OCI-LY1 (cell line): ENCODE measurements at regions not wholly inside any gene's neighbourhood (a gene's known extent, or its start where the extent isn't known, plus 50 kb on each side); places are given as distances from the start of the nearest gene placed in this dataset.

Experiments
- H2AFZ ChIP-seq: fragments of 200-600 bp; sonication (generic), shearing (Covaris generic); 2 replicates; pipeline ENCODE4 v1.6.0; 2014; ENCODE audit warnings: antibody characterized with exemption, mild to moderate bottlenecking, low read length
- H3F3A ChIP-seq: fragments of 200-600 bp; sonication (generic), shearing (Covaris generic); 2 replicates; pipeline ENCODE4 v1.6.0; 2014; ENCODE audit warnings: mild to moderate bottlenecking, antibody characterized with exemption, low read length, moderate library complexity; ENCODE audit not compliant: insufficient read depth
- H3K27ac ChIP-seq: fragments of 200-600 bp; sonication (generic); 2 replicates; pipeline ENCODE4 v1.5.1; 2014; ENCODE audit warnings: low read length, mixed run types, mild to moderate bottlenecking, low read depth; ENCODE audit not compliant: poor library complexity, severe bottlenecking
- H3K27me3 ChIP-seq: fragments of 200-600 bp; sonication (generic); 2 replicates; pipeline ENCODE4 v1.6.0; 2014; ENCODE audit warnings: antibody characterized with exemption, mild to moderate bottlenecking, low read length, moderate library complexity; ENCODE audit not compliant: insufficient read depth
- H3K36me3 ChIP-seq: fragments of 200-600 bp; sonication (generic); 2 replicates; pipeline ENCODE4 v1.6.1; 2014; ENCODE audit warnings: mild to moderate bottlenecking, antibody characterized with exemption, low read length, moderate library complexity, mixed read lengths; ENCODE audit not compliant: insufficient read depth
- H3K4me1 ChIP-seq: fragments of 200-600 bp; sonication (generic); 2 replicates; pipeline ENCODE4 v1.5.1; 2014; ENCODE audit warnings: mild to moderate bottlenecking, low read length, moderate library complexity; ENCODE audit not compliant: insufficient read depth, severe bottlenecking
- H3K4me2 ChIP-seq: fragments of 200-600 bp; sonication (generic), shearing (Covaris generic); 2 replicates; pipeline ENCODE4 v1.6.1; 2014; ENCODE audit warnings: low read length
- H3K4me3 ChIP-seq: fragments of 200-600 bp; sonication (generic); 2 replicates; pipeline ENCODE4 v1.5.1; 2014; ENCODE audit warnings: low read length, low read depth, mild to moderate bottlenecking, mixed read lengths; ENCODE audit not compliant: poor library complexity, severe bottlenecking
- H3K79me2 ChIP-seq: fragments of 200-600 bp; shearing (Covaris generic); 2 replicates; pipeline ENCODE4 v1.6.1; 2016; ENCODE audit warnings: mixed run types, low read length, mixed read lengths; ENCODE audit not compliant: insufficient read depth
- H3K9ac ChIP-seq: fragments of 200-600 bp; sonication (generic), shearing (Covaris generic); 2 replicates; pipeline ENCODE4 v1.6.1; 2014; ENCODE audit warnings: mild to moderate bottlenecking, low read length, mixed read lengths
- H3K9me2 ChIP-seq: fragments of 200-600 bp; sonication (generic), shearing (Covaris generic); 2 replicates; pipeline ENCODE4 v1.6.1; 2014; ENCODE audit warnings: low read depth, mild to moderate bottlenecking, low read length, mixed read lengths
- H3K9me3 ChIP-seq: fragments of 200-600 bp; shearing (Covaris generic); 2 replicates; pipeline ENCODE4 v1.6.1; 2014; ENCODE audit warnings: low read length, mixed read lengths
- H4K20me1 ChIP-seq: fragments of 200-600 bp; sonication (generic), shearing (Covaris generic); 2 replicates; pipeline ENCODE4 v1.6.0; 2016; ENCODE audit warnings: mild to moderate bottlenecking, low read length; ENCODE audit not compliant: insufficient read depth
- CTCF ChIP-seq: fragments of 200-600 bp; sonication (generic), shearing (Covaris generic); IDR thresholded peaks from 2 replicates; pipeline ENCODE4 v1.5.1; 2017; ENCODE audit warnings: mild to moderate bottlenecking, antibody characterized with exemption, low read length, moderate library complexity, mixed read lengths
- EZH2 ChIP-seq: fragments of 200-600 bp; sonication (generic), shearing (Covaris generic); IDR thresholded peaks from 2 replicates; pipeline ENCODE4 v1.8.0; 2017; ENCODE audit warnings: borderline replicate concordance, mixed run types, mild to moderate bottlenecking, antibody characterized with exemption, low read length, moderate library complexity, mixed read lengths

DNA sequence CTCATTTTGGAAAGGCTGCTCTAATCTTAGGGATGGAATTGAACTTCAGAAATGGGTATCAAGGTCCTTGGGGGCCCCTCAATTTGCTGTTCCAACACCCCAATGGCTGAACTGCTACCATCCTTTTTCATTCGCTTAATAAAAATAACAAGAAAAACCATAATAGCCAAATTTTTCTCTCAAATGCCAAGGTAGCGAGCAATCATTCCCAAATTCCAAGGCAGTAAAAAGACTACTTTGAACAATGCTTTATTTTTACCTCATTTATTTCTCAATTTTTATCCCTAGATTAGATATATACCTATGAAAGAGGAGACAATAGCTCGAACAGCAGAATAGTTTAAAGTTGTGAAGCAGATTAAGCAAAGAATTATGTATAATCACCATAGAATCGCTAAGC is 323.4 kb upstream of the SLC7A11 start:
- H3K27me3 ChIP-seq, result no peaks in the 10 kb centered on the region
- H3K9ac ChIP-seq, result no peak overlapping the region
- H3K9me2 ChIP-seq, result no peaks in the 10 kb centered on the region
- H4K20me1 ChIP-seq, result no peaks in the 10 kb centered on the region
- no peak overlapping the region for H3K27ac ChIP-seq
- H3K4me3 ChIP-seq, result no peak overlapping the region
- no peaks in the 10 kb centered on the region for H3K79me2 ChIP-seq
- TF ChIP-seq CTCF (no peak), EZH2 (no peak)
- H2AFZ ChIP-seq, result no peak overlapping the region
- no peaks in the 10 kb centered on the region for H3K36me3 ChIP-seq
- H3K9me3 ChIP-seq, result no peaks in the 10 kb centered on the region
- no peaks in the 10 kb centered on the region for H3K4me1 ChIP-seq
- no peaks in the 10 kb centered on the region for H3F3A ChIP-seq
- no peak overlapping the region for H3K4me2 ChIP-seq

DNA sequence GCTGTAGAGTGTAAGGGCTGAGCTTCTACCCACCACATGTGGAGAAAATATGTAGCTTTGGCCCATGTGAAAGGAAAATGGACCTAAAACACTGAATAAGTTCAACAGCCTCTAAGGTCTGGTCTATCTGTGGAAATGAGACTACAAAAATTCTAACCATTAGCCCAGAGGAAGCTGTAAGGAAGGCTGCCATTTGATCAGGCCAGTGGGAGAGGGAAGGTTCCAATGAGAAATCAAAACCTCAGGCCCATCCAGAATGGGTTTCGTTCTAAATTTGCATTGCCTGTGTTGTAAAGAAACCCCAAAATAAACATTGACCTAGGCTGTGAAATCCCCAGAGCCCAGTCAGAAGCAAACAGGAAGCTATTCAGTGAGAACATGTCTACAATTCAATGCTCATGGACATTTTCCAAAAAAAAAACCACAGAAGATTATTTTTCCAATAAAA is 320.4 kb upstream of the SLC7A11 start:
- H3K4me3 ChIP-seq, result no peak overlapping the region
- H3K27ac ChIP-seq, result no peak overlapping the region
- H4K20me1 ChIP-seq, result no peaks in the 10 kb centered on the region
- no peak overlapping the region for H3K9ac ChIP-seq
- no peaks in the 10 kb centered on the region for H3F3A ChIP-seq
- no peaks in the 10 kb centered on the region for H3K9me2 ChIP-seq
- no peak overlapping the region for H2AFZ ChIP-seq
- no peaks in the 10 kb centered on the region for H3K27me3 ChIP-seq
- H3K4me1 ChIP-seq, result no peaks in the 10 kb centered on the region
- H3K36me3 ChIP-seq, result no peaks in the 10 kb centered on the region
- no peaks in the 10 kb centered on the region for H3K79me2 ChIP-seq
- H3K4me2 ChIP-seq, result no peak overlapping the region
- no peaks in the 10 kb centered on the region for H3K9me3 ChIP-seq
- TF ChIP-seq CTCF, result no peak
- TF ChIP-seq EZH2, result no peak

DNA sequence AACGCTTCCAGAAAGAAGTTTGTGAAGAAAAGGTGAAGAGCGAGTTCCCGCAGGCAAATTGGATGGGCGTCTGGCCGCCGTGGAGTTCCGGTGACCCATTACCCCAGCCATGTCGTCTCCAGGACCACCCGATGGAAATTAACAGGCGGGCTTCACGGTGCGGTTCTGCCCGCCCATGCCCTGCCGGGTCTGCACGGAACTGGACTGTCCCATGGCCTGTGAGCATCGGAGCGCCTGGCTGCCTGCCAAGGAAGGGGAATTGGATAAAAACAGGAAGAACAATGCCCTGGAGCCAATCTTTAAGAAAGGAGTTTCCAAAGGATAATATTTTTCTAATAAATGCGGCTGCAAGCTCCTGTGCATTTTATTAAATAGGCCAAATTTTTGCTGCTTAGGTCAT is 319.8 kb upstream of the SLC7A11 start:
- no peak for TF ChIP-seq CTCF
- TF ChIP-seq EZH2, result no peak
- Histone ChIP-seq H4K20me1 (no peaks in the 10 kb centered on the region), H3K9ac (no peak overlapping the region), H3F3A (no peaks in the 10 kb centered on the region), H3K9me3 (no peaks in the 10 kb centered on the region), H3K4me3 (no peak overlapping the region), H3K36me3 (no peaks in the 10 kb centered on the region), H3K27me3 (no peaks in the 10 kb centered on the region), H3K27ac (no peak overlapping the region), H3K4me1 (no peaks in the 10 kb centered on the region), H2AFZ (no peak overlapping the region), H3K4me2 (no peak overlapping the region), H3K79me2 (no peaks in the 10 kb centered on the region), H3K9me2 (no peaks in the 10 kb centered on the region)
